ENCODE measurements at regions not wholly inside any gene's neighbourhood (a gene's known extent, or its start where the extent isn't known, plus 50 kb on each side); places are given as distances from the start of the nearest gene placed in this dataset.

DNA sequence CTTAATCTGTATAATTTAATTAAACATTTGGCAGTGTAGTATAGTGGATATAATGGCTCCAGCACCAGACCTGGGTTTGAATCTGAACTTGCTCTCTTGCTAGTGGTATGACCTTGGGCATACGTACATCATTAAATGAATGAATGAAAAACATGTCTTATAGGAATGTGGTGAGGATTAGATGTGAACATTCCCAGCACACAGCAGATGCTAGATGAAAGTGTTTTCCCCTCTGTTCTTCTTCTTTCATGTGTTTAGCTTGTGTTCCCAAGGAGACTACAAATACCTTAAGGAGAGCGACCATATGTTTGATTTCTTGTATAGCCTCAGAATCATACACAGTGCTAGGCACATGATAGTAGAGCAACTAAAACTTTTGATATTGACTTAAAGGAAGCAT lies 56.5 kb downstream of the CT47B1 start:
- H3K4me3 ChIP-seq (ENCODE audit: control insufficient read depth, low read depth, low read length): no peak overlapping the region
- no peak for DNase-seq (ENCODE audit: low read depth)
- TF ChIP-seq, protein P1, sequence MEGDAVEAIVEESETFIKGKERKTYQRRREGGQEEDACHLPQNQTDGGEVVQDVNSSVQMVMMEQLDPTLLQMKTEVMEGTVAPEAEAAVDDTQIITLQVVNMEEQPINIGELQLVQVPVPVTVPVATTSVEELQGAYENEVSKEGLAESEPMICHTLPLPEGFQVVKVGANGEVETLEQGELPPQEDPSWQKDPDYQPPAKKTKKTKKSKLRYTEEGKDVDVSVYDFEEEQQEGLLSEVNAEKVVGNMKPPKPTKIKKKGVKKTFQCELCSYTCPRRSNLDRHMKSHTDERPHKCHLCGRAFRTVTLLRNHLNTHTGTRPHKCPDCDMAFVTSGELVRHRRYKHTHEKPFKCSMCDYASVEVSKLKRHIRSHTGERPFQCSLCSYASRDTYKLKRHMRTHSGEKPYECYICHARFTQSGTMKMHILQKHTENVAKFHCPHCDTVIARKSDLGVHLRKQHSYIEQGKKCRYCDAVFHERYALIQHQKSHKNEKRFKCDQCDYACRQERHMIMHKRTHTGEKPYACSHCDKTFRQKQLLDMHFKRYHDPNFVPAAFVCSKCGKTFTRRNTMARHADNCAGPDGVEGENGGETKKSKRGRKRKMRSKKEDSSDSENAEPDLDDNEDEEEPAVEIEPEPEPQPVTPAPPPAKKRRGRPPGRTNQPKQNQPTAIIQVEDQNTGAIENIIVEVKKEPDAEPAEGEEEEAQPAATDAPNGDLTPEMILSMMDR (conservative IDR thresholded peaks at IDR 0.05; ENCODE audit: control insufficient read depth, insufficient read depth, low read depth, low read length): no peak

DNA sequence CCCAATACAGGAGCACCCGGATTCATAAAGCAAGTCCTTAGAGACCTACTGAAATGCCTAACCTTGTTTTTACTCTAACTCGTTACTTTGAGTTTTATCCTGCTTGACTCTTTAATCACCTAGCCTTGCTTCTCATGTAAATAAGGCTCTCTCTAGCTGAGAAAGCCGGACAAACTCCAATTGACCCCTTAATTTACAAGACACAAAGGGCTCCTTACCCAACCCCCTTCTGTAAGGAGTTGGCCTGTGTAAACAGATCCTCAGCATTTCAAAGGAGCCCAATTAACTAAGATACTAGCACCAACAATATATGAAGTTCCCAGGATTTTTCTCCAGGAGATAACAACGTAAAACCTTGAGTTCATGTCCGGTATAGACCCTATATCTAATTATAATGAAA lies 61.7 kb downstream of the CT47B1 start:
- TF ChIP-seq, protein P1 (conservative IDR thresholded peaks at IDR 0.05; ENCODE audit: control insufficient read depth, insufficient read depth, low read depth, low read length): no peak
- no peak overlapping the region for H3K4me3 ChIP-seq (ENCODE audit: control insufficient read depth, low read depth, low read length)
- DNase-seq (ENCODE audit: low read depth): no peak

DNA sequence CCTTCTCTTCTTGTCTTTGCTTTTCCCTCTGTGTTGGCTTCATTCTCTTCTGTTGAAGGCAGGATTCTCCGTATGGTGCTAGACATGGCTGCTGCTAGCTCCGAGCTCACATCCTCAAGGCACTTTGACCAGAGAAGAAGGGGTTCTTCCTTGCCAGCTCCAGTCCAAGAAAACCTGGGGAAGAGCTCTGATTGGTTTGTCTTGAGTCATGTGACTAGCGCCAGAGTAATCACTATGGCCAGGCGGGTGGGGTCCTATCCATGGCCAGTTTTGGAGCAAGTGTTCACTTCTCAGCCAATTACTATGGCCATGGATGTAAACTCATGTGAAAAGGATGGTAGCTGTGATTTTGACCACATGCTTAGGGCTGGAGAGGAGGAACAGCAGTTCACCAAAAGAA lies 74.2 kb downstream of the CT47B1 start:
- DNase-seq (ENCODE audit: low read depth): no peak
- no peak overlapping the region for H3K4me3 ChIP-seq (ENCODE audit: control insufficient read depth, low read depth, low read length)
- TF ChIP-seq, protein P1 (conservative IDR thresholded peaks at IDR 0.05; ENCODE audit: control insufficient read depth, insufficient read depth, low read depth, low read length): no peak

DNA sequence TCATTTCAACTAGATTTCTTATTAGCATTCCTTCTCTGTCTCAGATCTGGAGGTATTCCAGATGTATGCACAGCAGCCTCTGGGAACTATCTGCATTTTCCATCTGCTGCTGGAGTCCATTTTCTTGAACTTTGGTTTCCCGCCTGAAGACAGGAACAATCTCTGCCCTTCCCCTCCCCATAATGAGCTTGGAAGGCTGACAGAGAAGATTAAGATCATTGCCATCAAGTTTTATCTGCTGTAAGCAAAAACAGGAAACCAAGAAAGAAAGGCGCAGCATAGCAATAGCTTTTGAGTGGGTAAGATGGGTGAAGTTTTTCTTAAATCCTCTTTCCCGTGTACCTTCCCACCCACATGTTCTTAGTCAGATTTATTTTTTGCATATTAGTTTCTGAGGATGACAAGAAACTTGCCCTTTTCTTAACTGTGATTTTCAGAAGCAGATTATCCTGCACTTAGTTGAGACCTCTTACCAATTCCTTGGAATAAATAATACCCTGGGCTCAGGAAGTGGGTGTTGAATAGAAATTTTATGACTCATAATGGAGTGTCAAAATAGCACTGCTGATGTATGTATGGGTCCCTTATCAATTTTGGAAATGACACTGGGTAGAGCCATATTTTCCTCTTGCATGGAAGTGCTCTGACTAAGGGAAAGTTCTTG lies 78.3 kb downstream of the CT47B1 start:
- DNase-seq (ENCODE audit: low read depth): peak; percentile 5
- TF ChIP-seq, protein P1 (conservative IDR thresholded peaks at IDR 0.05; ENCODE audit: control insufficient read depth, insufficient read depth, low read depth, low read length): no peak
- no peak overlapping the region for H3K4me3 ChIP-seq (ENCODE audit: control insufficient read depth, low read depth, low read length)

DNA sequence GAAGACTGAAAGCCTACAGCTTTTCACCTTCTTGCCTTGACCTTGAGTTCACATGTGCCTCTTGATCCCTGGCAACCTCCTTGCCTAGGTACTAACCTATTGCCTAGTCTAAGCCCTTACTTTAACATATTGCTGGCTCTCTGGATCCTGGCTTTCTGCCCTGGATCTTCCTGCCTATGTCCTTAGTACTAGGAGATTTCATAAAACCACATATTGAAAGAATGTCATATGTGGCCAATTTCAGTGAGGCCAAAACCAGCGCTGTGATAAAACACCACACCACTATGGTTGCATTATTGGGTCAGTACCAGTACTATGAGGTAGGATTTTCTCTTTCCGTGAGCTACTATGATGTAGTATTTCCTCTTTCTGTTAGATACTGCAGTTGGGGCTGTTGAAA lies 80.4 kb downstream of the CT47B1 start:
- TF ChIP-seq, protein P1 (conservative IDR thresholded peaks at IDR 0.05; ENCODE audit: control insufficient read depth, insufficient read depth, low read depth, low read length): no peak
- no peak overlapping the region for H3K4me3 ChIP-seq (ENCODE audit: control insufficient read depth, low read depth, low read length)
- DNase-seq (ENCODE audit: low read depth): peak; percentile 43

DNA sequence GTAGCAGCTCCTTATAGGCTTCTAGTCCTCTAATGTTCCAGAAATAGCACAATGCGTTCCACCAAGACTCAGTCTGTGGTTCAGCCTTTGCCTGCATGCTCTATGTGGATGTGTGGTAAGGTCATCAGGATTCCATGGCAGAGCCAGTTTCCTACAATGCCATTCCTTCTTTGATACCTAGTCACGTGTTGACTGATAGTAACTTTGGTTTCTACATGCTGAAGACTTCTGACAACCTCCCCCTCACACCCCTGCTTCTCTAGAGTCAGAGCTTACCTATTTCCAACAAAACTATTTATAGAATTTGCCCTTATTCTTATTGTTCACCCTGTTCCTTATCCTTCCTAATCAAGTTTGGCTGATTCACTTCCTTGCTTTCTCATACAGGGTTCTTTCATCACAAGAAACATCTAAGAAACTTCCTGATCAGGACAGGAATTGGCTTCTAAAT lies 81.1 kb downstream of the CT47B1 start:
- no peak overlapping the region for H3K4me3 ChIP-seq (ENCODE audit: control insufficient read depth, low read depth, low read length)
- peak; percentile 42 for DNase-seq (ENCODE audit: low read depth)
- TF ChIP-seq, protein P1 (conservative IDR thresholded peaks at IDR 0.05; ENCODE audit: control insufficient read depth, insufficient read depth, low read depth, low read length): no peak

Data from fibroblast of mammary gland (primary cell).